Muscle layer of colon (tissue), 2 donors: ENCODE measurements at regions not wholly inside any gene's neighbourhood (a gene's known extent, or its start where the extent isn't known, plus 50 kb on each side); places are given as distances from the start of the nearest gene placed in this dataset.

ENCODE experiments used
- H3K27ac ChIP-seq: one replicate; pipeline ENCODE4 v1.7.0; 2013; ENCODE audit warnings: low read depth, mild to moderate bottlenecking, low read length, moderate library complexity
- H3K27me3 ChIP-seq, 2 donors: one replicate each; pipeline ENCODE4 v1.7.0; 2013; ENCODE audit warnings: low read length in 2 of 2, mild to moderate bottlenecking in 2 of 2; ENCODE audit not compliant: insufficient read depth in 2 of 2, control insufficient read depth in 1 of 2
- H3K36me3 ChIP-seq: one replicate; pipeline ENCODE4 v1.7.0; 2013; ENCODE audit warnings: mild to moderate bottlenecking, low read length; ENCODE audit not compliant: insufficient read depth
- H3K4me1 ChIP-seq: one replicate; pipeline ENCODE4 v1.7.0; 2013; ENCODE audit warnings: mild to moderate bottlenecking, low read length; ENCODE audit not compliant: insufficient read depth
- H3K4me3 ChIP-seq, 2 donors: one replicate each; pipeline ENCODE4 v1.7.0; 2013; ENCODE audit warnings: low read length in 2 of 2, low read depth in 1 of 2, mild to moderate bottlenecking in 1 of 2, moderate library complexity in 1 of 2
- H3K9ac ChIP-seq: one replicate; pipeline ENCODE4 v1.7.0; 2013; ENCODE audit warnings: low read length
- H3K9me3 ChIP-seq: one replicate; pipeline ENCODE4 v1.7.0; 2013; ENCODE audit warnings: mild to moderate bottlenecking, low read length
- donor health status: abdominal sarcoma.
- donor health status: Adenocarcinoma of cecum.

DNA sequence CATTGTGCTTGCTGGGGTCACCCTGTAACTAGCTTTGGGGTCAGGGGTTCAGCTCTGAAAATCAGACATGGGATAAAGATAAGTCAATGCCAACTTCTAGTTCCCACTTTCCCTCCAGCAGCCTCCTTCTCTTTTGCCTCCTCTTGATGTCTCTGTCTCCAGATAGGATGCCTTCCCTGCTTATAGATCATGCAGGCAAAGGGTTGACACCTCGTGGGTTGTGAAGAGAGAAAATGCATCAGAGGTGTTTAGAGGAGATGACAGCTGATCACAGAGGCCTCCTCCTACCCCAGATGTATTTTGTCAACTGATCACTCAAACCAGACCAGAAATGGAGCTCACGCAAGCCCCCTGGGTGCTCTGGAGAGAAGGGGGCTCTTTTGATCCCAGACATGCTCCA is 337.8 kb downstream of the BUD13 start:
- no peak overlapping the region for H3K27ac ChIP-seq
- H3K36me3 ChIP-seq: no peaks in the 10 kb centered on the region
- no peaks in the 10 kb centered on the region for H3K27me3 ChIP-seq
- H3K4me3 ChIP-seq: no peak overlapping the region
- H3K9ac ChIP-seq: no peak overlapping the region
- H3K9me3 ChIP-seq: no peaks in the 10 kb centered on the region
- peaks cover 17% of the 10 kb centered on the region for H3K4me1 ChIP-seq

DNA sequence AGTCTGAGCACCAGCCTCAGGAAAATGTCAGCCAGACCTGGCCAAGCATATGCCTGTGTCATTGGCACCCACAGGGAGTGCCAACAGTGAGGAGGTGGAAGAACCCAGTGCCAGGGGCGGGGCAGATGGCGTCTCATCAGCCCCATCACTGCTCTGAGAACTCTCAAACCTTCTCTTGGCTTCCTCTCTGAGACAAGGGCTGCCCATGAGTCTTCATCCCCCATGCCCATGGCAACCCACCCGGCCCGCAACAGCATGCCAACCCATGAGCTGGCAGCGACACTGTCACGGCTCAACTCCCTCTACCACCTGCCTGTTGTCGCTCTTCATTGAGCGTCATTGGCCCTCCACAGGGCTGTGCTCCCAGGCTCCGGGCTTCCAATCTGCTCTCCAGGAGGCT is 340.5 kb downstream of the BUD13 start:
- no peaks in the 10 kb centered on the region for H3K27me3 ChIP-seq

GRCh38 chr11:116431842-116432241 is 340.9 kb downstream of the BUD13 start:
- no peak overlapping the region for H3K9ac ChIP-seq
- H3K9me3 ChIP-seq: no peaks in the 10 kb centered on the region
- peaks cover 16% of the 10 kb centered on the region for H3K4me1 ChIP-seq
- no peak overlapping the region for H3K4me3 ChIP-seq
- H3K36me3 ChIP-seq: no peaks in the 10 kb centered on the region
- H3K27ac ChIP-seq: no peak overlapping the region
- H3K27me3 ChIP-seq: no peaks in the 10 kb centered on the region

More for the DNA sequence above, 340.5 kb downstream of the BUD13 start:
- Histone ChIP-seq H3K4me3 (no peak overlapping the region), H3K4me1 (peaks cover 17% of the 10 kb centered on the region), H3K9ac (no peak overlapping the region), H3K9me3 (no peaks in the 10 kb centered on the region), H3K27ac (no peak overlapping the region), H3K36me3 (no peaks in the 10 kb centered on the region)

DNA sequence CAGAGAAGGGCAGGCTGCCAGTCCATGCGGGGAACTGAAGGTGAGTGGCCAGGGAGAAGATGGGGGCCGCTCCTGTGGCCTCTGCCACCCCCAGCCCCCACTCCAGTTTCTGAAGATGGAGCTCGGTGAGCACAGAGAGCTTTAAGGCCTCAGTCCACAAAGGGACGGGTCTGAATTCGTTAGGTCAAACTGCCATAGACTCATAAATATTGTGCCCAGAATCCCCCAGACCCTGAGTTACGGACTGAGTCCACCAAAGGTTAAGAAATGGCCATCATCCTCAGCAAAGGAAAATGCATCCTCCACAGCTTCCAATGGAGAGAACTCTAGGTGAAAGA is 344.2 kb downstream of the BUD13 start:
- Histone ChIP-seq H3K27ac (no peak overlapping the region), H3K4me1 (peaks cover 16% of the 10 kb centered on the region)

GRCh38 chr11:116427903-116428637 is 344.7 kb downstream of the BUD13 start:
- H3K4me3 ChIP-seq: no peak overlapping the region

More for the DNA sequence above, 344.2 kb downstream of the BUD13 start:
- Histone ChIP-seq H3K4me3 (no peak overlapping the region), H3K9ac (no peak overlapping the region), H3K36me3 (no peaks in the 10 kb centered on the region), H3K27me3 (no peaks in the 10 kb centered on the region), H3K9me3 (no peaks in the 10 kb centered on the region)

GRCh38 chr11:116427337-116427902 is 345.4 kb downstream of the BUD13 start:
- Histone ChIP-seq H3K27me3 (no peaks in the 10 kb centered on the region), H3K9me3 (no peaks in the 10 kb centered on the region), H3K4me3 (no peak overlapping the region), H3K9ac (no peak overlapping the region), H3K4me1 (peaks cover 23% of the 10 kb centered on the region), H3K36me3 (no peaks in the 10 kb centered on the region), H3K27ac (no peak overlapping the region)

More at GRCh38 chr11:116427903-116428637, 344.7 kb downstream of the BUD13 start:
- Histone ChIP-seq H3K4me1 (peaks cover 17% of the 10 kb centered on the region), H3K27ac (no peak overlapping the region), H3K36me3 (no peaks in the 10 kb centered on the region), H3K27me3 (no peaks in the 10 kb centered on the region), H3K9ac (no peak overlapping the region), H3K9me3 (no peaks in the 10 kb centered on the region)

DNA sequence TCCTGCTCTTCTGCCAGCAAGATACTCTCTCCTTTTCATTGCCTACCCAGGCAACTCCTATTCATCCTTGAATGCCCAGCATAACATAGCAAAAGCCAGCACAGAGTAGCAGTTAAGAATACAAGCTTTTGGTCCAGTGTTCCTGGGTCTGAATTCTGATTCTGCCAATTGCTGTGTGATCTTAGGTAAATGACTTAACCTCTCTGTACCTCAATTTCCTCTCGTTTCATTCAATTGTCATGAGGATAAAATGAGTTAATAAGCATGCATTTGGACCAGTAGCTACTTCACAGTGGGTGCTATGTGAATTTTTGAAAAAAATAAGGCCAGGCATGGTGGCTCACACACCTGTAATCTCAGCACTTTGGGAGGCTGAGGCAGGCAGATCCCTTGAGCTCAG is 346.0 kb downstream of the BUD13 start:
- Histone ChIP-seq H3K27me3 (no peaks in the 10 kb centered on the region), H3K4me1 (peaks cover 30% of the 10 kb centered on the region), H3K27ac (no peak overlapping the region), H3K9me3 (no peaks in the 10 kb centered on the region), H3K36me3 (no peaks in the 10 kb centered on the region), H3K9ac (no peak overlapping the region), H3K4me3 (no peak overlapping the region)

GRCh38 chr11:116424615-116425261 is 348.0 kb downstream of the BUD13 start:
- peaks cover 49% of the 10 kb centered on the region for H3K4me1 ChIP-seq
- H3K36me3 ChIP-seq: no peaks in the 10 kb centered on the region
- H3K4me3 ChIP-seq: no peak overlapping the region
- H3K27me3 ChIP-seq: no peaks in the 10 kb centered on the region
- H3K9me3 ChIP-seq: no peaks in the 10 kb centered on the region
- H3K9ac ChIP-seq: no peak overlapping the region
- no peak overlapping the region for H3K27ac ChIP-seq

GRCh38 chr11:116422956-116423600 is 349.7 kb downstream of the BUD13 start:
- H3K27ac ChIP-seq: no peak overlapping the region
- no peaks in the 10 kb centered on the region for H3K27me3 ChIP-seq
- no peak overlapping the region for H3K9ac ChIP-seq
- H3K4me1 ChIP-seq: peaks cover 43% of the 10 kb centered on the region
- no peak overlapping the region for H3K4me3 ChIP-seq
- no peaks in the 10 kb centered on the region for H3K9me3 ChIP-seq
- H3K36me3 ChIP-seq: no peaks in the 10 kb centered on the region

GRCh38 chr11:116422556-116422955 is 350.2 kb downstream of the BUD13 start:
- H3K9ac ChIP-seq: no peak overlapping the region
- no peaks in the 10 kb centered on the region for H3K27me3 ChIP-seq
- no peak overlapping the region for H3K4me3 ChIP-seq
- peaks cover 37% of the 10 kb centered on the region for H3K4me1 ChIP-seq
- H3K9me3 ChIP-seq: no peaks in the 10 kb centered on the region
- H3K27ac ChIP-seq: no peak overlapping the region
- no peaks in the 10 kb centered on the region for H3K36me3 ChIP-seq

DNA sequence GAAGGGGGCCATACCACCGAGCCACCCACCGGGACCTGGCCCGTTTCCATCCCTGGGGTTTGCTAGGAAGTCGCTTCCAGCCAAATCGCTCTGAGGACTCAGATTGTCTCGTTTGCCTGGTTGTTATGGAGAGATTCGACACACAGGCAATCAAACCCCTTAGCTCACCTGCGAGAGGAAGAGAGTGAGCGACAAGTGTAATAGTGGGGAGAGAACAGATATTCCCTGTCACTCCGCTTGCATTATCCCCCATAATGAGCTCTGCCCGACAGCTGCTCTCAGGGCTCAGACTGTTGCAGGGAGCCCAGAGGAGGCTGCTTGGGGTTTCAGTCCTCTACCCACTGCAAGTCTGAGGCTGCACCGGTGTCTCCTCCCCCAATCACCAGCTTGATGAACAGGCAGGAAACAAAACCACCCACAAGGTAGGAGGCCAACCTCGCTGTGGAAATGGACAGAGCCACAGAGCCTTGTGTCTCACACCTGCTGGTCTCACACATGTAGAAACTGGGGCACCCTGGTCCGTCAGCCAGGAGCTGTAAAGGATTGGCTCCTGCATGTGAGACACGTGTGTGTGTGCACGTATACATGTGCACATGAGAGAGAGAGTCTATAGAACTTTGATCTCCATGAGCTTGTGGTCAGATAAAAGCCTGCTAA is 351.1 kb downstream of the BUD13 start:
- no peaks in the 10 kb centered on the region for H3K9me3 ChIP-seq
- peaks cover 35% of the 10 kb centered on the region for H3K4me1 ChIP-seq
- no peaks in the 10 kb centered on the region for H3K36me3 ChIP-seq
- no peak overlapping the region for H3K27ac ChIP-seq
- H3K9ac ChIP-seq: no peak overlapping the region
- H3K27me3 ChIP-seq: no peaks in the 10 kb centered on the region
- no peak overlapping the region for H3K4me3 ChIP-seq
